ENCODE measurements at regions not wholly inside any gene's neighbourhood (a gene's known extent, or its start where the extent isn't known, plus 50 kb on each side); places are given as distances from the start of the nearest gene placed in this dataset.
"Not testable (repeated sequence)": the region's sequence is repeated elsewhere in the genome, so short reads cannot be mapped to it uniquely, and the experiment has no call there.

DNA sequence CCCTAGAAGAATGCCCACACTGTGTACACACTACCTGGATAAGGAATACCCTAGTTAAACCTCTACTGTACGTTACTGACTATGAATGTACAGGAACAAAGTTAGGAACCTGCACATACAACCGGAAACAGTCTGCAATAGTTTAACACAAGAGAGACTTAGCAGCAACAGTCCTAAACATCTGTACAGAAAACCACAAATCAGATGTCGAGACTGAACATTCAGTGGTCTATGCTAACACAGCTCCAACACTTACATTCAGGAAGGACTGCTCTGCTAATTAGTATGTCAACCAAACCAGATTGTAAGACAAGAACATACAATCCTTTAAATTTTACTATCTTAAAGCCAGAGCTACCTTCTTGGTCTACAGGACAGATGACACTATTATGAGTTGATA, 104.9 kb downstream of the ZNF429 start:
- Histone ChIP-seq H3K4me3 (ENCODE audit: low read length) (no peak overlapping the region), H3K27me3 (ENCODE audit: control insufficient read depth in 1 of 2, insufficient read depth in 2 of 2, low read length in 2 of 2) (no peaks in the 10 kb centered on the region), H3K9me3 (ENCODE audit: control insufficient read depth in 1 of 2, insufficient read depth in 1 of 2, low read length in 2 of 2) (peaks cover 0 to 19% of the 10 kb centered on the region in 2 experiments), H3K36me3 (ENCODE audit: insufficient read depth, low read length) (no peaks in the 10 kb centered on the region), H3K27ac (ENCODE audit: low read depth in 1 of 2, low read length in 2 of 2) (no peak overlapping the region), H3K4me1 (ENCODE audit: insufficient read depth, low read length) (no peaks in the 10 kb centered on the region)
- intact Hi-C loops (cut with DNase I, micrococcal nuclease) = no loop called here
- ATAC-seq (ENCODE audit: poor library complexity) (no peak), DNase-seq (no peak)
- no peak overlapping the region for H3K4me3 Mint-ChIP-seq
- ChIA-PET POLR2A (no interaction called here), CTCF (no interaction called here)
- H3K4me1 Mint-ChIP-seq (ENCODE audit: low read depth) = peaks cover under 1% of the 10 kb centered on the region
- H3K9me3 Mint-ChIP-seq = no peaks in the 10 kb centered on the region
- no peaks in the 10 kb centered on the region for H3K36me3 Mint-ChIP-seq (ENCODE audit: low read depth)
- H3K27ac Mint-ChIP-seq = no peak overlapping the region
- no peaks in the 10 kb centered on the region for H3K27me3 Mint-ChIP-seq
- TF ChIP-seq, protein P1, sequence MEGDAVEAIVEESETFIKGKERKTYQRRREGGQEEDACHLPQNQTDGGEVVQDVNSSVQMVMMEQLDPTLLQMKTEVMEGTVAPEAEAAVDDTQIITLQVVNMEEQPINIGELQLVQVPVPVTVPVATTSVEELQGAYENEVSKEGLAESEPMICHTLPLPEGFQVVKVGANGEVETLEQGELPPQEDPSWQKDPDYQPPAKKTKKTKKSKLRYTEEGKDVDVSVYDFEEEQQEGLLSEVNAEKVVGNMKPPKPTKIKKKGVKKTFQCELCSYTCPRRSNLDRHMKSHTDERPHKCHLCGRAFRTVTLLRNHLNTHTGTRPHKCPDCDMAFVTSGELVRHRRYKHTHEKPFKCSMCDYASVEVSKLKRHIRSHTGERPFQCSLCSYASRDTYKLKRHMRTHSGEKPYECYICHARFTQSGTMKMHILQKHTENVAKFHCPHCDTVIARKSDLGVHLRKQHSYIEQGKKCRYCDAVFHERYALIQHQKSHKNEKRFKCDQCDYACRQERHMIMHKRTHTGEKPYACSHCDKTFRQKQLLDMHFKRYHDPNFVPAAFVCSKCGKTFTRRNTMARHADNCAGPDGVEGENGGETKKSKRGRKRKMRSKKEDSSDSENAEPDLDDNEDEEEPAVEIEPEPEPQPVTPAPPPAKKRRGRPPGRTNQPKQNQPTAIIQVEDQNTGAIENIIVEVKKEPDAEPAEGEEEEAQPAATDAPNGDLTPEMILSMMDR (IDR thresholded peaks at IDR 0.05) = no peak

DNA sequence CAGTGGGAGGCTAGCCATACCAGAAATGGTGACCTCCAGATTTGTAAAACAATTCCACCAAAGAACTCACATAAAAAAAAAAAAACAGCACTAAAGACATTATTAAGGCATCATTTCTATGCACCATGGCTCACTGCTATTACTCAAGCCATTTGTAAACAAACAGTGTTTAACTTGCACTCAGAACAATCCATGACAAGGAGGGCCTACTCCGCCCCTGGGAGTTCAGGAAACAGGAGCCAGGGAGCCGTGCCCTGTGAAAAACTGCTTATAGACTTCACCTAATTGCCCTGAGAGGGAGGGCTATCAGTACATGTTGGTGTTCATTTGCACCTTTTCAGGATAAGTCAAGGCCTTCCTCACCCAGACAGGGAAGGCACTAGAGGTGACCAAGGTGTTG, 103.2 kb downstream of the ZNF429 start:
- TF ChIP-seq, protein P1 (IDR thresholded peaks at IDR 0.05) = no peak
- CTCF ChIA-PET = no interaction called here
- H3K9me3 Mint-ChIP-seq = no peaks in the 10 kb centered on the region
- Histone ChIP-seq H3K4me1 (ENCODE audit: insufficient read depth, low read length) (peaks cover 8% of the 10 kb centered on the region), H3K27ac (ENCODE audit: low read depth in 1 of 2, low read length in 2 of 2) (no peak overlapping the region), H3K9me3 (ENCODE audit: control insufficient read depth in 1 of 2, insufficient read depth in 1 of 2, low read length in 2 of 2) (peaks cover 0 to 8% of the 10 kb centered on the region in 2 experiments), H3K27me3 (ENCODE audit: control insufficient read depth in 1 of 2, insufficient read depth in 2 of 2, low read length in 2 of 2) (no peaks in the 10 kb centered on the region), H3K36me3 (ENCODE audit: insufficient read depth, low read length) (no peaks in the 10 kb centered on the region), H3K4me3 (ENCODE audit: low read length) (no peak overlapping the region)
- POLR2A ChIA-PET = interaction anchor here (0.6 kb wide), 1 partner anchor 28 kb away, joined by 3 read pairs; no protein-coding TSS in a partner anchor
- H3K27ac Mint-ChIP-seq = no peak overlapping the region
- H3K27me3 Mint-ChIP-seq = no peaks in the 10 kb centered on the region
- H3K4me1 Mint-ChIP-seq (ENCODE audit: low read depth) = peaks cover 19% of the 10 kb centered on the region
- DNase-seq (no peak), ATAC-seq (ENCODE audit: poor library complexity) (no peak)
- H3K4me3 Mint-ChIP-seq = no peak overlapping the region
- H3K36me3 Mint-ChIP-seq (ENCODE audit: low read depth) = peaks cover 6% of the 10 kb centered on the region
- intact Hi-C loops (cut with DNase I, micrococcal nuclease) = no loop called here

DNA sequence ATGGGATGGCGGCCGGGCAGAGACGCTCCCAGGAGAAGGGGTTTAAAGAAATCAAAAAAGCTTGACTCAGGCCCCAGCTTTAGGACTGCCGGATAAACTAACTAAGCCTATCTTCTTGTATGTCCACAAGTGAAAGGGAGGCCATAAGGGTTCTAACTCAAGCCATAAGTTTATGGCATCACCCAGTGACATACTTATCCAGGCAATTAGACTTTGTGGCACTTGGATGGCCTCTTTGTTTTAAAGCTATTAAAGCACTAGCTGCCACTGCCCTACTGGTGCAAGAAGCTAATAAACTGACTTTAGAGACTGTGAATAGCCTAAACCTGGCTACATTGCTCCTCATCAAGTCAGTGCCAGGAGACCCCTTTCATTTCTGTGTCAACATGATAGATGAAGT, 102.0 kb downstream of the ZNF429 start:
- CTCF ChIA-PET = no interaction called here
- Histone ChIP-seq H3K9me3 (ENCODE audit: control insufficient read depth in 1 of 2, insufficient read depth in 1 of 2, low read length in 2 of 2) (peaks cover 0 to 8% of the 10 kb centered on the region in 2 experiments), H3K36me3 (ENCODE audit: insufficient read depth, low read length) (no peaks in the 10 kb centered on the region), H3K27me3 (ENCODE audit: control insufficient read depth in 1 of 2, insufficient read depth in 2 of 2, low read length in 2 of 2) (no peaks in the 10 kb centered on the region), H3K4me3 (ENCODE audit: low read length) (no peak overlapping the region), H3K4me1 (ENCODE audit: insufficient read depth, low read length) (peaks cover 8% of the 10 kb centered on the region), H3K27ac (ENCODE audit: low read depth in 1 of 2, low read length in 2 of 2) (no peak overlapping the region)
- no peak for ATAC-seq (ENCODE audit: poor library complexity)
- TF ChIP-seq, protein P1 (IDR thresholded peaks at IDR 0.05) = no peak
- POLR2A ChIA-PET = no interaction called here
- peaks cover 6% of the 10 kb centered on the region for H3K36me3 Mint-ChIP-seq (ENCODE audit: low read depth)
- DNase-seq = no peak
- H3K27me3 Mint-ChIP-seq = no peaks in the 10 kb centered on the region
- H3K9me3 Mint-ChIP-seq = no peaks in the 10 kb centered on the region
- intact Hi-C loops (cut with DNase I, micrococcal nuclease) = no loop called here
- peaks cover 21% of the 10 kb centered on the region for H3K4me1 Mint-ChIP-seq (ENCODE audit: low read depth)
- no peak overlapping the region for H3K27ac Mint-ChIP-seq
- H3K4me3 Mint-ChIP-seq = peak overlapping the region; percentile 20

DNA sequence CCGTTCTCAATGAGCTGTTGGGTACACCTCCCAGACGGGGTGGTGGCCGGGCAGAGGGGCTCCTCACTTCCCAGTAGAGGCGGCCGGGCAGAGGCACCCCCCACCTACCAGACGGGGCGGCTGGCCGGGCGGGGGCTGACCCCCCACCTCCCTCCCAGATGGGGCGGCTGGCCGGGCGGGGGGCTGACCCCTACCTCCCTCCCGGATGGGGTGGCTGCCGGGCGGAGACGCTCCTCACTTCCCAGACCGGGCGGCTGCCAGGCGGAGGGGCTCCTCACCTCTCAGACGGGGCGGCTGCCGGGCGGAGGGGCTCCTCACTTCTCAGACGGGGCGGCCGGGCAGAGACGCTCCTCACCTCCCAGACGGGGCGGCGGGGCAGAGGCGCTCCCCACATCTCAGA, 101.6 kb downstream of the ZNF429 start:
- ATAC-seq (ENCODE audit: poor library complexity); CTCF ChIA-PET; H3K4me3 ChIP-seq (ENCODE audit: low read length); H3K9me3 ChIP-seq (ENCODE audit: control insufficient read depth in 1 of 2, insufficient read depth in 1 of 2, low read length in 2 of 2); H3K9me3 Mint-ChIP-seq; H3K27me3 ChIP-seq (ENCODE audit: control insufficient read depth in 1 of 2, insufficient read depth in 2 of 2, low read length in 2 of 2); H3K27ac Mint-ChIP-seq; H3K4me3 Mint-ChIP-seq; DNase-seq; POLR2A ChIA-PET; H3K36me3 Mint-ChIP-seq (ENCODE audit: low read depth); H3K27me3 Mint-ChIP-seq; intact Hi-C loops (cut with DNase I, micrococcal nuclease); H3K27ac ChIP-seq (ENCODE audit: low read depth in 1 of 2, low read length in 2 of 2); H3K36me3 ChIP-seq (ENCODE audit: insufficient read depth, low read length); H3K4me1 ChIP-seq (ENCODE audit: insufficient read depth, low read length): not testable (repeated sequence)
- H3K4me1 Mint-ChIP-seq (ENCODE audit: low read depth) = peaks cover 21% of the 10 kb centered on the region

DNA sequence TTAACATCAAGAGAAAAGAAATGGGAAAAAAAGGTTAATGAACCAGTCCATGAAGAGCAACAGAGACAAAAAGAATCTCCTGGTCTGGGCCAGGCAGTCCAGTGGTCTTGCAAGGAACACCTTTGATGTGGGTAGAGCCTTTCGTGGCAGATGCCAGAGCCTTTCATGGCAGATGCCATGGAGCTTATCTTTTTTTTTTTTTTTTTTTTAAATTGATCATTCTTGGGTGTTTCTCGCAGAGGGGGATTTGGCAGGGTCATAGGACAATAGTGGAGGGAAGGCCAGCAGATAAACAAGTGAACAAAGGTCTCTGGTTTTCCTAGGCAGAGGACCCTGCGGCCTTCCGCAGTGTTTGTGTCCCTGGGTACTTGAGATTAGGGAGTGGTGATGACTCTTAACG, 100.9 kb downstream of the ZNF429 start:
- H3K9me3 ChIP-seq (ENCODE audit: control insufficient read depth in 1 of 2, insufficient read depth in 1 of 2, low read length in 2 of 2); CTCF ChIA-PET; H3K4me3 ChIP-seq (ENCODE audit: low read length); intact Hi-C loops (cut with DNase I, micrococcal nuclease); H3K36me3 ChIP-seq (ENCODE audit: insufficient read depth, low read length); H3K36me3 Mint-ChIP-seq (ENCODE audit: low read depth); H3K4me3 Mint-ChIP-seq; H3K27ac Mint-ChIP-seq; H3K4me1 ChIP-seq (ENCODE audit: insufficient read depth, low read length); H3K9me3 Mint-ChIP-seq; DNase-seq; H3K27me3 ChIP-seq (ENCODE audit: control insufficient read depth in 1 of 2, insufficient read depth in 2 of 2, low read length in 2 of 2); ATAC-seq (ENCODE audit: poor library complexity); H3K27ac ChIP-seq (ENCODE audit: low read depth in 1 of 2, low read length in 2 of 2); H3K27me3 Mint-ChIP-seq: not testable (repeated sequence)
- H3K4me1 Mint-ChIP-seq (ENCODE audit: low read depth) = peaks cover 21% of the 10 kb centered on the region
- POLR2A ChIA-PET = interaction anchor here (2.9 to 3.0 kb wide), 3 partner anchors 26 to 101 kb away, joined by 24 to 43 read pairs (median 32); partner anchors contain the start of gene ZNF429

Data from CD4-positive, alpha-beta T cell (primary cell).